SH-SY5Y (cell line): ENCODE measurements at regions not wholly inside any gene's neighbourhood (a gene's known extent, or its start where the extent isn't known, plus 50 kb on each side); places are given as distances from the start of the nearest gene placed in this dataset.

Experiments
- GATA2 ChIP-seq: IDR thresholded peaks from 2 replicates; pipeline ENCODE4 v1.6.1; 2011; ENCODE audit warnings: mild to moderate bottlenecking, low read depth, low read length
- GATA3 ChIP-seq: IDR thresholded peaks from 2 replicates; pipeline ENCODE4 v1.6.1; 2011; ENCODE audit warnings: low read depth, mild to moderate bottlenecking, low read length, moderate library complexity

DNA sequence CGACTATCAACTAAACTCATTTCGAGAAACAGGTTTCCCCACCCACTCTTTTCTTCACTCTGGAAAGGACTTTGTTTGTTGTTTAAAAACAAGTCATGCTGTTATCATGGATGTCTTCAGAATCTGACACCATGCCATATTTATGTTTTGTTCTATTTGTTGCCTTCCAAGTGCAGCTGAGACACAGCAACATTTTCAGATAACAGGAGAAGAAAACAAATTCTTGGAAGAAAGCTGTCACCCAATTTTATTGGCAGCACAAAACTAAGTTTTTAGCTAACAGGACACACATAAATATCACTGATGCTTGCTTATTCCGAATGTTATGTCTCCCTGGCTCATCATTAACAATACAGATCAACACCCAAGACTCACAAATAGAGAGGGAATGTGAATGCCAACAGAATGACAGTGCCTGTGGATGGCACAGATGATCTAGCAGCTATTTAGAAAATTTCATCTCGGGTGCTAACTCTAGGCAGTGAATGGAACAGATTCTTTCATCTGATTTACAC is 147.9 kb downstream of the RPS29 start:
- TF ChIP-seq GATA2 (no peak), GATA3 (no peak)

DNA sequence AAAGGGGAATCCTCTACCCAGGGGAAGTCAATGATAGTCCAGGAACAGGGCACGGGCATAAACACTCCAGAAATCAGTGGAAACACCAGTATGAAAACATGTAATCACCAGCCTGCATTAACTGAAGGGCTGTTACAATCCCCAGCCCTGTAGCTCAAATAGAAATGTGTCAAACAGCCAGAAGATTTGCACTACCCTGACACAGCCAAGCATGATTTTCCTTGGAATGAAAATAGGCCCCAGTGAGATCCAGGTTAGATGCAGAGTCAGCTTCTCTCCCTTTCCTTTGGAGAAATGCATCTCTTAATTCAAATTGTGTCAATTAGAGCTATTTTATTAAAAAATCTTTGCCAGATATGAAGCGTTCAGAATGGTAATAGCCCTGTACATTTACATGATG is 158.1 kb downstream of the RPS29 start:
- TF ChIP-seq GATA2 (no peak), GATA3 (no peak)

DNA sequence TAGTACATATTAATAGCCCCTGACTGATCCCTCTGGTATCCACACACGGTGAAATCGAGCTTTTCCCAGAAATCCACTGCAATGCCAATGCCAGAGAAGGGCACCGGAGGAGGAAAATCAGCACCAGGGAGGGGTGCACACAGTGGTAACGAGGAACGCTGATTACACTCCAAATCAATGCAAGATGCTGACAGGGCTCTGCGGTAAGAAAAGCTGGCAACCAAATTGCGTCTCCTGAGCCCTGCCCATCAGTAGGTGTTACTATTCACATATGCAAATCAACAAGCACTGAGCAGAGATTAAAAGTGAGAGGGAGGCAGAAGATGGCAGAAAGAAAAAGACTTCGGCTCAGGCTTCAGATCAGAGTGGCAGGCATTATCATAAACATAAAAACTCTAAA is 159.1 kb downstream of the RPS29 start:
- TF ChIP-seq GATA2, result no peak
- TF ChIP-seq GATA3, result no peak

DNA sequence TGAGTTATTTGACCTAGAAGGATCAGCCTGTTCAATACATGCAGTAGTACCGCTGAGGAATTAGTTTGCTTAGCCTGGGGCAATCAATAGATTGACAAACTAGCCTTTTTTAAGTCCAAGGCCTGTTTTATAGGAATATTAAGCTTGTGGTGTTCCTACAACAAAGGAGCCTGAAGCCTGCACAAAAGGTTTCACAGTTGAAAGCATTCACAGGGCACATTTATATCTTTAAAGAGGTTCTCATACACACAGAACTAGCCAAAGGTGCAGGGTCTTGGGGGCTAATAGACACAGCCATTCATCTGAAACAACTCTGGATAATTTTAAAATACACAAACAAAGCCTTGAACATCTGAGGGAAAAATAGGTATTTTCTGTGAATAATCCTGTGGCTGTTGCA is 160.3 kb downstream of the RPS29 start:
- TF ChIP-seq GATA2, result no peak
- TF ChIP-seq GATA3, result no peak

DNA sequence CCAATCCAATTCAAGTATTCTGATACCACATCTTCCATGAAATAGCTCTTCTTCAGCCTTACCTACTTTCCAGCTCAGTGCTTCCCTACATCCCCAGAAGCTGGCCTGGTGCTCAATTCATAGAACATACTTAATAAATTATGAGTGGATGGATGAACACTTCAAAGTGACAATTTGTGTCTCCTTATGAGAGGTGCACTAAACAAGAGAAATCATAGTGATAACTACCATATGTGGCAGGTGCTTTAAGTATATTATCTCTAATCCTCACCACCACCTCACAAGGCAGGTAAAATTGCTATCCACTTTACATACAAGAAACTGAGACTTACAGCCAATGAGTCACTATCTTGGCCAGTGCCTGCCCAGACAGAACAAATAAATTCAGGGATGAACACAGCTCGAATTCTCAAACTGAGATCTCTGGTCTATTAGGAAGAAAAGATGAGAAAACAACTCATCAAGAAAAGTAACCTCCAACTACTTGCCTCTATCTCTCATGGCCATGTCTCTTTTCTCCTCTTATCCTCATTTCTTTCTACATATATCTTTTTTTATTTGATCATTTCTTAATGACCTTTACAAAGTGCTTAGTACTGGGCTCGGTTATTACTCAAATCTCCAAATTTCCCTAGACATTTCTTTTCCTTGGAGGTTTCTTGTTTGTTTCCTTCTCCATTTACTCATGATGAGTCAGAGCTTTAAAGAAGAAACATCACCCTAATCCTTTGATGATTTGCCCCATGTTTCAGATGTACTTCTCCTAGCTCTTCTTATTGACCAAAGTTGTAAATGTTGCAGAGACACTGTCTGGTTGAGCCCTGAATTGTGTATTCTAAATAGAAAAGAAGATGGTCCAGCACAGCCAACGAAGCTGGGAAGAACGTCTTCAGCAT is 161.5 kb downstream of the RPS29 start:
- no peak for TF ChIP-seq GATA2
- no peak for TF ChIP-seq GATA3

DNA sequence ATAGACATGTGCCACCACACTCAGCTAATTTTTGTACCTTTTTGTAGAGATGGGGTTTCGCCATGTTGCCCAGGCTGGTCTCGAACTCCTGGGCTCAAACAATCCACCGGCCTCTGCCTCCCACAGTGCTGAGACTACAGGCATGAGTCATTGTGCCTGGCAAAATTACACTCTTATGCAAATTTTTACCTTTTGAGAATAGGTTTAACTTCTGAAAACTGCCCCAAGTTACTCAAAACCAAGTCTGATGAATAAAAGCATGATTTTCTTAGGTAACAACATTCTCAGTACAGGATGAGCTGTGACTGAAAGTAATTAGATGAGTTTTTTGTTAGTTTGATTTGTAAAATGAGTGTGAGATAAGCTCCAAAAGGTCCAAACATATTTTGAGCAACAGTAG is 166.0 kb downstream of the RPS29 start:
- TF ChIP-seq GATA2, result no peak
- no peak for TF ChIP-seq GATA3

DNA sequence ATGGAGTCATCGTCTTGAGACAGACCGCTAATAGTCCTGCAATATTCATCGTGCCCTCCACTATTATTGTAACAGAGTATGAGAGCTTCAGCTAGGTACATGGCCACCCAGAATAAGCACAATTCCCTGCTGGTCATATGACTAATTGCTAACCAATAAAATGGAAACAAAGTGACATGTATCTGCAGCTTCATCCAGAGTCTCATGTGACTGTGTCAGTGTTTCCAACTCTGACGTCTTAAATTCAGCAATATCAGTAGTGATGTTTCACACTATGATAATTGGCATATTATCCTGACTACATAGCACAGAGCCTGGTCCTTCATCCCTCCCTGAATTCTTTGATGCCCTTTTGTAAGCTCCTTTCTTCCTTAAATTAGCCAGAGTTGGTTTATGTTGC is 167.4 kb downstream of the RPS29 start:
- TF ChIP-seq GATA3 (no peak), GATA2 (no peak)

DNA sequence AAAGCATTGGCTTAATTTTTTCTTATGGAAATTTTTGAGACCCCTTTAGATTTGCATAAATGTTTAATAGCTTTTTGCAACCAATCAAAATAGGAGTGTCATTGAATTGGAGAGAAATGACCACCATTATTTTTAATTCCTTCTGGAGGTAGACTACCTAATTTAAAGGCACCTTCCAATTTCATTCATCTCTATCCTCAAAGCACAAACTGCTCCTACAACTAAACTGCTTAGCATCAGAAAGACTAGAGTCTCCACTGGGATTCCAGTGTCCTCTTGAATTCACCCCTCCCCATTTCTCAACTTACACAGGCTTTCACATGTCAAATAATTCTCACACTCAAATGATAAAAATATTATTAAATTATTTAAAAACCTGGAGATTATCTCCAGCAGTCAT is 168.4 kb downstream of the RPS29 start:
- no peak for TF ChIP-seq GATA3
- TF ChIP-seq GATA2, result no peak

DNA sequence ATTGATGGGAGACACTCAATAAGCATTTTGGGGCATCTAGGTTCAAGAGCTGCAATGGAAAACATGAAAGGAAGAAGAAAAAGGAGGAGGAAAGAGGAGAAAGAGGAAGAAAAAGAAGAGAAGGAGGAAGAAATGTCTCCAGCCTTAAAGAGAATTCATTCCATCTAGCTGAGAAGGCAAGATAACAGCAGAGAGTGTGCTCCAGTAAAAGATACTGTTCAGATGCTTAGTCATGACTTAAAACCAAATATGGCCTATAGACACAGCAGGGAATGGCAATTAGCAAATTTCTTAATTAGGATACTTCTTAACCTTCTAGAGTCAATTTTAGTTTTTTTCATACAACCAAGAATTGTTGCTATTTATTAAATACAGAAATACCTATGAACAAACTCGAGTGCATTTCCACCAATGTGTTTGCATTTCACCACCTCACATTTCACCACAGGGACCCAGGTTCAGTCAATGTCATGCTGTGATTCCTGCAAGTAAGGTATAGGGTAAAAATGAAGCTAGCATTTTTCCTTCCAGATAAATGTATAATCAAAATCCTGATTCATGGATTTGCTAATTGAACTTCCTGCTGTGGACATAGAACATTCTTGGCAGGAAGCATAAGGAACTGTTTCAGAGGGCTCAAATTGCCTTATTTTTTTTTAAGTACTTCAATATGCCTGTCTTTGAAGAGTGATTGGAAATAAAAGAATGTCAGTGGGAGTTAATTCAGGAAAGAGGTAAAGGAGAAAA is 177.8 kb downstream of the RPS29 start:
- no peak for TF ChIP-seq GATA3
- no peak for TF ChIP-seq GATA2

DNA sequence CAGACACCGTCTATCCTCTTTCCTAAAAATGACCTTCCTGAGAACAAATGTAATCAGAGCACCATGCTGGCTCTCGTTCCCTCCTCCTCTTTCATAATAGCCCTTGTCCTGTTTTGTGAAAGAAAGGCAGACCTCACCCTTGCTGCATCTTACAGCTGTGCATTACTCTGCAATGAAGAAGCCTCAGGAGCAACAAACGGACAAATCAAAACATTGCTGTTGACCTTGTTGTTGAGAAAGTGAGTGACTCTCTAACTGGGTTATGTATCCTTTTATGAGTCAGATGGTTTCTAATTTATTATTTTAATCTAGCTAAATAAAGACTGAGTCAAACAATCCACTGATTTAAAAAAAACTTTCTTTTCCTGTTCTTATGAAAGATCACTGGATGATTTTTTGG is 180.9 kb downstream of the RPS29 start:
- TF ChIP-seq GATA3 (no peak), GATA2 (no peak)

DNA sequence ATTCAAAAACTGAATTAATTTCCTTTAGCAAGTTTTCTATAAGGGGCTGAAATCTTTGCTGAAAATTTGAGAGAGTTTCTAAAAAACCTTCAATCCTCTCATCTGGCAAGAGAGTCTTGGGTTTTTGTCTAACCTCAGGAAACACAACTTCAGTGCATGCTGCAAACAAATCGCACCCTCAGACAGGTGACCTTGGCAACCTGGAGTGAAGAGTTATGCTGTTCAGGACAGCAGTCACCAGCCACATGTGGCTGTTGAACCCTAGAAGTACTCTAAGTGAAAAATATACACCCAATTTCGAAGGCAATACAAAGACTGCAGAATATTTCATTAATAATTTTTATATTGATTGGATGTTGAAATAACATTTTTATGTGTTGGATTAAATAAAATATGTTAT is 184.8 kb downstream of the RPS29 start:
- TF ChIP-seq GATA3 (no peak), GATA2 (no peak)

DNA sequence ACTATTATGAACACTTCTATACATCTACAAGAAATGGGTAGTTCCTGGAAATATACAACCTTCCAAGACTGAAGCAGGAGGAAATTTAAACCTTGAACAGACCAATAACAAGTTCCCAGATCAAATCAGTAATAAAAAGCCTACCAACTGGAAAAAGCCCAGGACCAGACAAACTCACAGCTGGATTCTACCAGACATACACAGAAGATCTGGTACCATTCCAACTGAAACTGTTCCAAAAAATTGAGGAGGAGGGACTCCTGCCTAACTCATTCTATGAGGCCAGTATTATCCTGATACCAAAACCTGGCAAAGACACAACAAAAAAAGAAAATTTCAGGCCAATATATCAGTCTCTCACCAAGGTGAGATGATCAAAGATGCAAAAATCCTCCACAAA is 189.4 kb downstream of the RPS29 start:
- TF ChIP-seq GATA3, result no peak
- no peak for TF ChIP-seq GATA2

DNA sequence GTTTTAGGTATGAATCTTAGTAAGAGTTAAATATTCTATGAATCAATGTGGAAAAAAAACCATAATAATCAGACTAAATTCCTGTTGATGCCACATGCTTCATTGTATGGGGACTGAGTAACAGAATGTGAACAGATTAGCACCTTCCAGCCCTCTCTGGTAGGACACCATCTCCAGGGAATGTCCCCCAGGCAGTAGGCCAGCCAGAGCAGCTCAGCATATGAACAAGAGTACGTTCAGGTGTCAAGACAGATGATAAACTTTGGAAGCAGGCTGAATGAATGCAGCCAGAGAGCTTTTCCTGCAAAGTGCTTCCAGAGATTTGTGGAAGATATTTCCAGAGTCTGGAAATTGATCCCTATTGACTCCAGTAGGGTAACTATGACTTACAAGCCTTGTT is 204.4 kb downstream of the RPS29 start:
- TF ChIP-seq GATA3 (no peak), GATA2 (no peak)

DNA sequence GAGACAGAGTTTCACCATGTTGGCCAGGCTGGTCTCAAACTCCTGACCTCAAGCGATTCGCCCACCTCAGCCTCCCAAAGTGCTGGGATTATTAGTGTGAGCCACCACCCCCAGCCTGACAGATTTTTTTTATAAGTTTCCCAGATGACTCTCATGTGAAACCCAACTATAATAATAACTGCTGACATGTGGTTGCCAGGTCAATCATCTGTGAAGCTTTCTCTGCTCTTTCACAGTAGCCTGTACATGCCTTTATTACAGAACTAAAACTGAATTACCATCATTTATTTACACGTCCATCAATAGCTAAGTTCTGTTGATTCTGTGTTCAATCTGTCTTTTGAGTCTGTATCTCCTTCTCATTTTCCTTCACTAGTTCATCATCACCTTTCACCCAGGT is 218.5 kb downstream of the RPS29 start:
- TF ChIP-seq GATA3 (no peak), GATA2 (no peak)

DNA sequence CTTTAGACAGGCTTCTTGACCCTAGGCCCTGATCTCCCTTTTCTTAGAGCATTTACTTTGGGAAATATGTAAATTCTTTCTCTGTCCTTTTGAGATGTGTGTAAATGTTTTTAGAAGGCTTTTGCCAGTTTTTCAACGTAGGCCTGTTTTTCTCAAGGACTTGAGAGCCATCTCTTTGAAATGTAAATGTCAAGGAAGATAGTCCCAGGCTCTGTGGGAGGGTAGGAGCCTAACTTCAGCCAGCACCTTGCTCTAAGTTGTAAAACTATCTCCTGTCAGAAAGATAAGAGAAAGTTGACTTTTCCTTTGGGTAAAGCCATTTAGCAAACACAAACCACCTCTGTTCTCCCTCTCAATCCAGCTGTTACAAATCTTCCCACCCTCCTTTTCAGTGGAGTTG is 219.8 kb downstream of the RPS29 start:
- no peak for TF ChIP-seq GATA2
- no peak for TF ChIP-seq GATA3

DNA sequence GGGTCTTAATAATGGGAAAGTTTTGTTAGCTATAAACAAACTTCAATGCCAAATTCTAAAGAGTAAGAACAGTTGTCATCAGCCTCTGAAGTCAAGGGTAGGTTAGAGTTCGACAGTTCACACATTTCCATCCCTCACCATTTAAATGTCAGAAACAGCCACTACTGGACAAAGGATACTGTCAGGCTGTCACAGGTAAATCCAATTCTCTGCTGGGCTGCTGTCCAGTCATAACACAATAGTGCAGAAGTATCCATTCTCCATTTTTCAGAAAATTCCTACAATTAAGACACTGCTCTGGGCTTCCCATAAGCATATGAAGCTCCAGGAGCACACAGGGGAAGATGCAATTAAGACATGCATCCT is 221.4 kb downstream of the RPS29 start:
- TF ChIP-seq GATA3 (no peak), GATA2 (no peak)
